HepG2 (cell line): ENCODE measurements at regions not wholly inside any gene's neighbourhood (a gene's known extent, or its start where the extent isn't known, plus 50 kb on each side); places are given as distances from the start of the nearest gene placed in this dataset.

Source experiments
- ATAC-seq: fragments of 200-7000 bp; cut with Tn5 transposase; 3 replicates; pipeline ENCODE4 v1.9.1; 2020; ENCODE audit warnings: mild to moderate bottlenecking, moderate library complexity
- BruUV-seq: library from RNA; stranded (reverse); fragments of 400-500 nt; replicated peaks from 2 replicates; lab custom pipeline; 2021; lab: Mats Ljungman, UMichigan
- CTCF ChIA-PET: fragments of 300-600 bp; formaldehyde crosslinking; extraction: SDS; loops from one replicate; lab custom pipeline; 2021; ENCODE audit warnings: low total read pairs, inconsistent platforms, low intra/inter-chr PET ratio; lab: Yijun Ruan, JAX
- POLR2A ChIA-PET: fragments of 350-600 bp; sonication (Branson Sonifier 250); formaldehyde crosslinking; loops from one replicate; lab custom pipeline; 2020; ENCODE audit warnings: antibody characterized with exemption, inconsistent platforms; lab: Yijun Ruan, JAX
- DNase-seq: peaks from one replicate; pipeline ENCODE4 v3.0.0-alpha.2; 2015; ENCODE audit warnings: low spot score
- FAIRE-seq: peaks from 3 replicates; lab custom pipeline; 2011; peaks lifted over from hg19 to GRCh38; lab: Jason Lieb, UNC
- H2AFZ ChIP-seq: one replicate; pipeline ENCODE4 v1.6.1; 2011; ENCODE audit warnings: low read length, inconsistent platforms
- H3K27ac ChIP-seq: fragments of 300-600 bp; 3 replicates; pipeline ENCODE4 v1.8.0; 2011; ENCODE audit warnings: mixed run types, mild to moderate bottlenecking, mixed read lengths, low read length, inconsistent platforms; ENCODE audit not compliant: insufficient read depth; ENCODE audit errors: extremely low read length
- H3K27me3 ChIP-seq, 2 experiments: fragments of 200-600 bp in 1 of 2; 2 replicates in 1 of 2; 3 replicates in 1 of 2; pipeline versions ENCODE4 v1.6.0 to v1.8.0; 2011; ENCODE audit warnings: low read length in 2 of 2, mild to moderate bottlenecking in 2 of 2, moderate library complexity in 2 of 2, inconsistent platforms in 1 of 2; ENCODE audit not compliant: insufficient read depth in 2 of 2, control insufficient read depth in 1 of 2
- H3K36me3 ChIP-seq, 2 experiments: fragments of 200-600 bp in 1 of 2; replicated peaks in 1 of 2; 2 replicates in 1 of 2; 3 replicates in 1 of 2; pipeline versions ENCODE4 v1.5.1 to v1.8.0; 2011; ENCODE audit warnings: low read length in 2 of 2, inconsistent platforms in 1 of 2; ENCODE audit not compliant: insufficient read depth in 2 of 2, control insufficient read depth in 1 of 2
- H3K4me1 ChIP-seq: 2 replicates; pipeline ENCODE4 v1.5.1; 2012; ENCODE audit warnings: low read length, inconsistent platforms; ENCODE audit not compliant: insufficient read depth
- H3K4me2 ChIP-seq: 2 replicates; pipeline ENCODE4 v1.6.0; 2011; ENCODE audit warnings: low read depth, low read length, inconsistent platforms
- H3K4me3 ChIP-seq, 3 experiments: fragments of 200-600 bp in 1 of 3; sonication (generic), shearing (Covaris generic) in 1 of 3; replicated peaks in 1 of 3; 2 replicates each; pipeline ENCODE4 v1.5.1; 2011 to 2016; ENCODE audit warnings: low read length in 3 of 3, inconsistent platforms in 2 of 3, low read depth in 2 of 3, mild to moderate bottlenecking in 2 of 3, control low read depth in 1 of 3, mixed read lengths in 1 of 3; ENCODE audit not compliant: insufficient read depth in 1 of 3
- H3K79me2 ChIP-seq: one replicate; pipeline ENCODE4 v1.6.1; 2011; ENCODE audit warnings: low read length, inconsistent platforms; ENCODE audit not compliant: insufficient read depth
- H3K9ac ChIP-seq: 2 replicates; pipeline ENCODE4 v1.6.0; 2011; ENCODE audit warnings: mild to moderate bottlenecking, low read depth, low read length, inconsistent platforms; ENCODE audit not compliant: insufficient read depth
- H3K9me3 ChIP-seq: 2 replicates; pipeline ENCODE4 v1.5.1; 2012; ENCODE audit warnings: mild to moderate bottlenecking, low read length
- H4K20me1 ChIP-seq: 2 replicates; pipeline ENCODE4 v1.6.0; 2011; ENCODE audit warnings: inconsistent platforms, mild to moderate bottlenecking, low read length, moderate library complexity; ENCODE audit not compliant: insufficient read depth
- HOXA3 ChIP-seq: sonication (generic); formaldehyde crosslinking; IDR thresholded peaks from 2 replicates; pipeline ENCODE4 v1.5.0; 2020; ENCODE audit warnings: missing genetic modification reagents
- KDM5A ChIP-seq: fragments of 200-600 bp; sonication (generic); IDR thresholded peaks from 2 replicates; pipeline ENCODE4 v1.7.0; 2018; ENCODE audit warnings: antibody characterized with exemption, mild to moderate bottlenecking, low read length, borderline replicate concordance
- MEIS2 ChIP-seq: sonication (generic); formaldehyde crosslinking; IDR thresholded peaks from 2 replicates; pipeline ENCODE4 v1.9.0; 2021; ENCODE audit warnings: mild to moderate bottlenecking, missing genetic modification reagents
- NCOR1 ChIP-seq: fragments of 200-600 bp; sonication (generic); IDR thresholded peaks from 2 replicates; pipeline ENCODE4 v1.7.0; 2017; ENCODE audit warnings: antibody characterized with exemption, low read length, borderline replicate concordance
- ONECUT2 ChIP-seq: sonication (generic); formaldehyde crosslinking; IDR thresholded peaks from 2 replicates; pipeline ENCODE4 v1.4.0; 2020; ENCODE audit warnings: missing genetic modification reagents
- PAF1 ChIP-seq: IDR thresholded peaks from 2 replicates; pipeline ENCODE4 v1.6.1; 2016; ENCODE audit warnings: missing genetic modification reagents, missing compliant biosample characterization
- PLSCR1 ChIP-seq: sonication (generic); formaldehyde crosslinking; IDR thresholded peaks from 2 replicates; pipeline ENCODE4 v1.5.0; 2020; ENCODE audit warnings: missing genetic modification reagents, mild to moderate bottlenecking, borderline replicate concordance
- SIX1 ChIP-seq: sonication (generic); formaldehyde crosslinking; IDR thresholded peaks from 2 replicates; pipeline ENCODE4 v1.4.0; 2020; ENCODE audit warnings: missing genetic modification reagents, borderline replicate concordance
- SRY ChIP-seq: sonication (generic); formaldehyde crosslinking; IDR thresholded peaks from 2 replicates; pipeline ENCODE4 v1.8.0; 2022; ENCODE audit warnings: mild to moderate bottlenecking, missing genetic modification reagents
- STAT5B ChIP-seq: sonication (generic); formaldehyde crosslinking; IDR thresholded peaks from 2 replicates; pipeline ENCODE4 v1.4.0; 2020; ENCODE audit warnings: missing genetic modification reagents
- ZBTB21 ChIP-seq: sonication (generic); formaldehyde crosslinking; IDR thresholded peaks from 2 replicates; pipeline ENCODE4 v1.4.0; 2020; ENCODE audit warnings: missing genetic modification reagents
- ZNF121 ChIP-seq: sonication (generic); formaldehyde crosslinking; IDR thresholded peaks from 2 replicates; pipeline ENCODE4 v1.5.0; 2020; ENCODE audit warnings: mild to moderate bottlenecking, missing genetic modification reagents
- ZNF543 ChIP-seq: sonication (generic); formaldehyde crosslinking; IDR thresholded peaks from 2 replicates; pipeline ENCODE4 v1.4.0; 2020; ENCODE audit warnings: mild to moderate bottlenecking, missing genetic modification reagents
- ZNF562 ChIP-seq: sonication (generic); formaldehyde crosslinking; IDR thresholded peaks from 2 replicates; pipeline ENCODE4 v1.8.0; 2022; ENCODE audit warnings: missing genetic modification reagents, borderline replicate concordance
- in situ Hi-C: cut with HindIII; loops from 2 replicates; pipeline ENCODE4 v1.10.0; 2017; ENCODE audit warnings: low pct_unique_long_range_greater_than_20kb; ENCODE audit not compliant: extremely low pct_ligation_motif_present
- intact Hi-C: fragments of 100-400 bp; cut with micrococcal nuclease; formaldehyde crosslinking; loops from one replicate; pipeline ENCODE4 v1.10.0; 2022; ENCODE audit not compliant: unreplicated experiment
- TF ChIP-seq, protein P1 (sequence below): sonication (generic); formaldehyde crosslinking; IDR thresholded peaks from 2 replicates; pipeline ENCODE4 v1.8.1; 2023; ENCODE audit warnings: mild to moderate bottlenecking, moderate library complexity, missing genetic modification reagents

DNA sequence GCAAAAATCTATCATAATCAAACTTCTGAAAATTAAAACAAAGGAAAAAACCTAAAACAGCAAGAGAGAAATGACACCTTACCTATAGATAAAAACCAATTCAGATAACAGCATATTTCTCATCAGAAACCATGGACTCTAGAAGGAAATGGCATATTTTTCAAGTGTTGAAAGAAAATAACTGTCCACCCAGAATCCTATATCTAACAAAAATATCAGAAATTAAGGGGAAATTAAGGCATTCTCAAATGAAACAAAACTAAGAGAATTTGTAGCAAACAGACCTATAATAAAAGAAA lies 257.2 kb downstream of the ANAPC1 start:
- peaks cover 10% of the 10 kb centered on the region; the same call in 1 of the 2 replicates for H3K9me3 ChIP-seq
- H3K79me2 ChIP-seq, result no peaks in the 10 kb centered on the region
- FAIRE-seq (no peak), ATAC-seq (no peak), DNase-seq (no peak)
- H4K20me1 ChIP-seq, result no peaks in the 10 kb centered on the region
- TF ChIP-seq HOXA3, result no peak
- TF ChIP-seq ZNF121 (CRISPR knock-in tag), result no peak
- TF ChIP-seq ZNF543 (CRISPR knock-in tag), result no peak
- TF ChIP-seq SIX1 (CRISPR knock-in tag), result no peak
- no peak for TF ChIP-seq ZBTB21 (CRISPR knock-in tag)
- no peak for TF ChIP-seq ONECUT2 (CRISPR knock-in tag)
- TF ChIP-seq KDM5A, result no peak
- no peak for TF ChIP-seq PLSCR1 (CRISPR knock-in tag)
- no peak for TF ChIP-seq MEIS2
- no peak for TF ChIP-seq STAT5B (CRISPR knock-in tag)
- TF ChIP-seq, protein P1, sequence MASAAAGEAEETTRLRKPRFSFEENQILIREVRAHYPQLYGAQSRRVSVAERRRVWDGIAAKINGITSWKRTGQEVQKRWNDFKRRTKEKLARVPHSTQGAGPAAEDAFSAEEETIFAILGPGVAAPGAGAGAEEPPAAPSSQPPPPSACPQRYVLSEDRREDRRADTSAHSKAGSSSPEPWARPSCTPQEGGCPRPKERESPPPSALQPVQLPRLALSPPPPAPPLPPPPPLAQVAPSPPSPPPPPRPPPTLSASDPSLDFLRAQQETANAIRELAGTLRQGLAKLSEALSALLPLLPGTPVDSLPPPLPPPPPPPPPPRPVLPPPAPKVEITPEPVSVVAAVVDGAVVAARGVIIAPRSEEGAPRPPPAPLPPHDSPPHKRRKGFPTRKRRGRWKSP (CRISPR knock-in tag), result no peak
- TF ChIP-seq PAF1, result no peak
- no peak for TF ChIP-seq NCOR1
- TF ChIP-seq ZNF562 (CRISPR knock-in tag), result no peak
- no peak for TF ChIP-seq SRY (CRISPR knock-in tag)
- H3K9ac ChIP-seq, result no peak overlapping the region
- H3K27me3 ChIP-seq, result no peaks in the 10 kb centered on the region; a peak in 1 of 5 replicates
- no peak overlapping the region for H3K27ac ChIP-seq
- ChIA-PET CTCF (no interaction called here), POLR2A (no interaction called here)
- no peak overlapping the region for H3K4me2 ChIP-seq
- H3K36me3 ChIP-seq, result no peaks in the 10 kb centered on the region
- H3K4me3 ChIP-seq, result no peak overlapping the region
- intact Hi-C loops (no loop called here), in situ Hi-C loops (no loop called here)
- no peaks in the 10 kb centered on the region for H3K4me1 ChIP-seq
- no peak overlapping the region for H2AFZ ChIP-seq
- no TSS peak for BruUV-seq
